HG03159 (cell line): ENCODE measurements at regions not wholly inside any gene's neighbourhood (a gene's known extent, or its start where the extent isn't known, plus 50 kb on each side); places are given as distances from the start of the nearest gene placed in this dataset.

Source experiments
- ATAC-seq: cut with Tn5 transposase; IDR thresholded peaks from one replicate; pipeline ENCODE4 v1.9.1; 2021; ENCODE audit warnings: mild to moderate bottlenecking, moderate library complexity; ENCODE audit not compliant: unreplicated experiment

DNA sequence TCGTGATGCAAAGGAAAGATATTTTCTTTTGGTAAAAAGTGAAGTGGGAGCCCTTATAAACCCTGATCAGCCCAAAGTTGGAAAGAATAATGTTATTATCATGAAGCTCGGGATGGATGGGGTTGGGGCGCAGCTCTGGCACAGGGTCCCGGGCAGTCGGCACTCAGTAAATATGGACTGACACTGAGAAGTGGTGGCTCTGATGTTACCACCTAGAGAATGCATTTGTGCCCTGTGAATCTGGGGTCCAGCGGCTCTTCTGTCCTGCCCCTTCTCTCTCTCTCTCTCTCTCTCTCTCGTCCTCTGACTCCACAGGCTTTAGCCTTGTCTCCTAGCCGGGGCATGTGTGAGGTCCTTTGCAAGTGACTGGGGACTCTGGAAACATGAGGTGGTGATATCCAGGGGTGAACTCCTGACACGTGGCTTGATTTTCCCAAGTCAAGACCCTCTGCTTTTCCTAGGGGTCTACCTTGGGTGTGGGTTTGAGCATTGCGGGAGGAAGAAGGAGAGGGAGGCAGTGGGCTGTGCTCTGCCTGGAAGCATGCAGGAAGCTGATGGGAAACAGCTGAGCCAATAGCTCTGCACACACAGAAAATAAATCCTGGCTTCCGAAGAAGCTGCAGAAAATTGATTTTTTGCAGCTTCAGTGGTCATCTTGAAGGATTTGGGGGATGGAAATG lies 162.7 kb downstream of the MACROH2A1 start:
- no peak for ATAC-seq

DNA sequence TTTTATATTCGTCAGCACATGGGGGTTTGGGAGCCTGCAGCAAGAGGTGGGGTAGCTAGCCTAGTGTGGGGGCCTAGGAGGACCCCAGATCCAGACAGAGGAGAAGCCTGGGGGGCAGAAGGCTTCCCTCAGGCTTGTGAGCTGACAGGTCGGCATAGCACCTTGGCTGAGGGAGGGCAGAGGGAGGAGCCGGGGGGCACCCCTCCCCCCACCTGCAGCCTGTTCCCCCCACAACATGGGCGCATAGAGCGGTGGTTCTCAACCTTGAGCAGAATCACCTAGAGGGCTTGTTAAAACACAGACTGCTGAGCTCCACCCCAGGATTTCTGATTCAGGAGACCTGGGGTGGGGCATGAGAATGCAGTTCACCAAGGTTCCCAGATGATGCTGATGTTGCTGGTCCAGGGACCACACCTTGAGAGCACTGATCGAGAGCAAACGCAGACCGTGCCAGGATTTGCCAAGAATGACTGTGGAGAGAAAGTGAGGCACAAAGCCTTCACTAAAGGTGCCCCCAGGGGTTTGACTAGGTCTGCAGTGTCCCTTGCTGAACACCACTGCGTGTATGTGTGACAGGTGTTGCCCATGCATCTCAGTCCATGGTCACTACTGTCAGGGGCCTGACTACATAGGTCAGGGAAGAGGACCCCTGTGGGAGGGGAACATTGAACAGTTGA lies 163.3 kb downstream of the MACROH2A1 start:
- ATAC-seq, result no peak

DNA sequence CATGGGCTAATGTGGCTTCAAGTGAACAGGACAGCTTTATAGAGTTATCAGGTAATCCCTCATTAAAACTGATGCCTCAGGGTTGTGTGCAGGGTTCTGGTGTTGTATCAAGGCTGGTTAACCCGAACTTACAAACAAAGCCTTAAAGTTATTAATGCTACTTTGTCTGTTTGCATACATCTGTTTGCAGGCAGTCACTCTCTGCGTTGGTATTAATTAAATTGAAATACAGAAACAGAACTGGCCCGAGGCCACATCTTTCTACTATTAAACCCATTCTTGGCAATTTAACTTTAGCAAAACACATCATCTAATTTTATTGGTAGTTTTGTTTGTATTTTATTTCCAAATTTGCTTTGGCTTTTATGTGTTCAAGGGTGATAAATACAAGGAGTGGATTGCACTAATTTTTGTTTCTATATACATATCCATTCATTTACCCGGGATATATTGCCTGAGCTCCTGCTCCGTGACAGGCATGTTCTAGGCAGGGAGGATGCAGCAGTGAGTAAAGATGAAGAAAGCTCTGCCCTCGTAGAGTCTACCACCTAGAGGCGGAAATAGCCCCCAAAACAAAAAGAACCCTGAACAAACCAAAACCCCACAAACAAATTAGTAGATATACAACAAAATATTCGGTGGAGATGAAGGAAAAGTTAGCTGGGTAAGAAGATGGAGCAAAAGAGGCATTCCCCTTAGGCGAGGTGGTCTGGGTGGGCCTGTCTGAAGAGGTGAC lies 164.2 kb downstream of the MACROH2A1 start:
- ATAC-seq, result no peak

DNA sequence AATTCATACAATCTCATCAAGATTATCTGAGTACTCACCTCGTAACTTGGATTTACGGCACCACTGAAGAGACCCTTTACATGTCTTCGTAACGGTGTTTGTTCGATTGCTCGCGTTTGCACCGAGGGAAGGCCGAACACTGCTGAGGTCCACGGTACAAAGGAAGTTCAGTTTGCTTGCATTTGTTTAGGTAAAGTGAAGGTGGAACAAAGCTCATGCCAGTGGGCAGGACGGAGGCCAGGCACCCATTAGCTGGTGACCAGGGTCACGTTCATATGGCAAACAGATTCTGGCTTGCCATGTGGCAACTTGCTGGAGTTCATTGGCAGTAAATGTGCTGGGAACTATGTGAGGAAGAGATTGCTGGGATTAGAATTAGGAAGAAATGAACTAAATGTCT lies 164.8 kb downstream of the MACROH2A1 start:
- ATAC-seq, result no peak

DNA sequence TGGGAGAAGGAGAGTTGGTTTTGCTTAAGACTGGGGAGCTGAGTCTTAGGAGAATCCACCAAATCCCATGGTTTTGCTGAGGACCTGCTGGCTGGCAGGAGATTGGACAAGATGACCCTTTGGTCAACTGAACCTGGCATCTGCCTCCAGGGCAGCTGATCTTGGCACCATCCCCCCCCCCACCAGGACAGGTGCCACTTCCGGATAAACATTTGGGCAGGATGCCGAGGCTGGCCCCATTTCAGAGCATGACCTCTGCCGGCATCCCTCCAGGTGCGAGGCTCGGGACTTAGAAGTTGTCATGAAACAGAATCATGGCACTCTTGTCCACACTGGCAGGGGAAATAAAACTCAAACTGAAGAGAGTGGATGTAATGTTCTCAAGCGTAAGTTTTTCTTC lies 165.6 kb downstream of the MACROH2A1 start:
- no peak for ATAC-seq

DNA sequence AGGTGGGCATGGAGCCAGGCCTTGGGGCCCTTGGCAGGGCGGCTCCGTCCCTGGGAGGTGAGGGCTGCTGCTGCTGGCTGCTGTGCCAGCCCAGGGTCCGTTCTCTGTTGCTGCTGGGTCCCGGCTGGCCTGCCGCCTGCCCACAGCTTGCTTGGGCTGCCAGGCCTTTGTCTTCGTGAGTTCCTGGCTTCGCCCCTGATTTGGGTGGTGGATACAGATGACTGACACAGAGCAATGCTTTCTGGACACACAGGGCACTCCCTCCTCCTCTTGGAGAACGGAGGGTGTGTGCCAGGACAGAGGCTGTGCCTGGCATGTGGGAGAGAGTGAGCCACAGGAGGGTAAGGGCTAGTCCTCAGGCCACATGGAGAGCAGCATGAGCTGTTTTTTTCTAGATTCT lies 166.1 kb downstream of the MACROH2A1 start:
- no peak for ATAC-seq

DNA sequence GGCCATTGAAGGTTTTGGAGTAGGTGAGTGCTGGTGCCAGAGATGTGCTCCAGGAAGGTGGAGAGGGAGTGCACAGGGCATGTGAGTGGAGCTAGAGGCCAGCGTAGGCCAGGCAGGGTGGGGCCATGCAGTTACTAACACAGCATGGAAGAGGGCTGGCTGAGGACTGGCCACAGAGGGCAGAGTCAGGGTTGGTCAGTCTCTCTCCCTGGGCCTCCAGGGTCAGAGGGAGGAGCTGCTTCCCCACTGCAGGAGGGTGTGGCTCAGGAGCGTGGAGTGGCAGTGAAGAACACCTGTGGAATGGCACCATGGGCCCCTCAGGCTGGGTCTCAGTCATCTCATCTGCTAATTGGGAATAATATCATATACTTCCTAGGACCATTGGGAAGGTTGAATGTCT lies 167.7 kb downstream of the MACROH2A1 start:
- no peak for ATAC-seq

DNA sequence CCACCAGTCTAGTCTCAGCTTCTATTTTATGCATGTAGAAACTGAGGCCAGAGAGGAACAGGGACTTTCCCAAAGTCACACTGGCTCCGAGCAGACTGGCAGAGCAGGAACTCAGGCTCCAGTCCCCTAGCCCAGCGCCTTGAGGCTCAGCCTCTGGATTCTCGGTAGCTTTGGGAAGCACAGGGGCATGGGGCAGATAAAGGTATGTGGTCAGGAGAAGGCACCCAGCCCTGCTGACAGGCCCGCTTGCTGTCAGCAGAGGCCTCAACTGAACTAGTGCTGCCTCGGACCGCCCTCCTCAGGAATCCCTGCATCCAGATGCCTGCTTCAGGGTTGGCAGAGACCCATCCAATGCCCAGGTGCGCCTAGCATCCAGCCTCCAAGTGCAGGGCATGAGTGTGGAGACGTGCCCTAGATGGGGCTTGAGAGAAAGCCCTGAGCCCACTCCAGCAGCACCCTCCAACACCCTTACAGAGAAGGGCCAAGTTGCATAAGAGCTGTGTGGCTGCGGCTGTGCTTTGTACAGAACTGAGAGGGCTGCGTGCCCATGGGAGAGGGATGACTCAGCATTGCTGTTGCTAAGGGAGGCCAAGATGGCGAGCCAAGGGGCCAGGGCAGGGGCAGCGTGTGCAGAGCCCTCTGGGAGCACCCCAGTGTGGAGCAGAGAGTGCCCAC lies 168.6 kb downstream of the MACROH2A1 start:
- ATAC-seq, result no peak

DNA sequence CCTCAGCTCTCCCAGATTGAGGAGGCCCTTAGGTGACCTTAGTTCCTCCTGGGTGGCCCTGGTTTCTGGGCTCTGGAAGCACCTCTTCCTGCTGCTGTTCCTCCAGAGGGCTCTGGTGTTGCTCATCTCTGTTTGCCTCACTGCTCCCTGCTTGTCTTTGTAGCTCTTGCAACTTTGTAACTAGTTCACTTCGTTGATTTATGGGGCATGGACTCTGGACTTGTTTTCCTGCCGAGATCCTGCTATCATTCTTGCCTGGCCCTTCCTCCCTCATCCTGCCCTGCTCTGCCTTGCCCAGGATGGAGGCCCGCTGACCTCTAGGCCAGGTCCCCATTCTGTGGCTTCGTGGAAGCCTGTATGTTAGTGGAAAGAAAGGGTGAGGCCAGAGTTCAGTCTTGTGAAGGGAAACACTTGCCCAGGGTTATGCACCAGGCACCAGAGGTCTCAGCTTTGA lies 169.3 kb downstream of the MACROH2A1 start:
- no peak for ATAC-seq

DNA sequence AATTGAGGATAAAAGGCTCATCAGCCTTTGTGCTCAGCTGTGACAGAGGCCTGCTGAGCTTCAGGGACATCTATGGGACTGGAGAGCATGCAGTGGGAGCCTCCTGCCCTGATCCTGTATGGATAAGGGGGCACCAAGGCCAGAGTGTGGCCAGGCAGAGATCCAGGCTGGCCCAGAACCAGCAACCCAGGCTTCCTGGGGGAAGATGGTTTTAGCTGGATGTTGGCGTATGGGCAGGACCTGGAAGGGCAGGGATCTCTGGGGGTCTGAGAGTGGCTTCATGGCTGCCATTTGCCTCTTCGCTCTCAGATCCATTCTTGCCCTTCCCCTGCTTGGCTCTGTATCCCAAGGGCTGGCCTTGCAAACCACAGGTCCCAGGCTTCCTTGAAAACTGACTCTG lies 169.9 kb downstream of the MACROH2A1 start:
- no peak for ATAC-seq

DNA sequence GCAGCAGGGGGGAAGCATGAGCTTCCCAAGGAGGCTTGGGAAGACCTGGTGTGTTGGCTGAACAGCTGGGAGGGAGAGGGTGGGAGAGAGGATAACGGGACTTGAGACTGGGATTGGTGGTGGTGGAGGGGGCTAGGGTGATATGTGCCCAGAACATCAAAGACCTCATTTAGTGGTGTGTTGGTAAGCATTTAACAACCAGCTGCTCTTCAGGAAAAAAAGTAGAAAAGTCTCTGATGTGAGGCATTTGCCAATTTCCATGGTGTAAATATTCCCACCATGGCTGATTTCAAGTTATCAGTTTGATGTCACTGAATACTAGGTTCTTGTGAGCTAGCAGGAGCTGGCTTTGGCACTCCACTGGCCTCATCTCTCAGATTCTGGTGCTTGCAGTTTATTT lies 170.8 kb downstream of the MACROH2A1 start:
- ATAC-seq, result no peak

DNA sequence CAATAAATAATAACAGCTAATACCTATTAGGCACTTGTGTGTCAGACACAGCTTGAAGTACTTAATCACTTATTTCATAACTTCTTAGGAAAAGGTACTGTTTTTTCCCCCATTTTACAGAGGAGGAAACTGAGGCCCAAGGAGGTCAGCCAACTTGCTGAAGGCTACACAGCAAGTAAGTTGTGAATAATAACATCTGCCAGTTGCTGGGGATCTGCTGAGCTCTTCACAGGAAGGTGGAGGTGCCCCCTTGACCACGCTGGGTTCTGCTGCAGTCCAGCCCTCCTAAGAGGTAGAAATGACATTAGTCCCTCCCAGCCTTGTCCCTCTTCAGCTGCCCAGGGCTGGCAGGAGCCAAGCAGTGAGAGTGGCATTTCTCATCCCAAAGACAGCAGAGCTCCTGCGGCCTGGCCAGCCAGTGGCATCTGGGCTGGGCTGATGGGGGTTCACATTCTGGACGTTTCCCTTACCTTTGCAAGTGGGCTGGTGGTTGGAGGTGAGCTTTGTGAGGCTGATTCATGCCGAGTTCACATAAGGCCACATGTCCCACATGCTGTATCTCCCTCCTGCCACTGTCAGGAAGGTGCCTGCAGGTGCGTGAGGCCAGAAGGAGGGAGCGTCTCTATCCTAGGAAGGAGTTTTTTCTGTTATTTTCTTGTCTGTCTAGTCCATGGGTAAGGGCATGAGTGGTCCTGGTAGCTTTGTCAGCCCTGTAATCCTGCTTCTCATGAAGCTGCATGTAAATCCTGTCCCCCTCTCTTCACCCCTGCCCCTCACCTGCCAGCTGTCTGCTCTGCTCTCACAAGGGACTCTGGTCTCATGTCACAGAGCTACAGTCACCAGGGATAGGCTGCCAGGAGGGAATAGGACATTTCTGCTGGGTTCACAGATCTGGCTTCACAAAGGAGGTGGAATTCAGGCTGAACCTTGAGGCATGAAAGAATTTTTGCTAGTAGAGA lies 171.7 kb downstream of the MACROH2A1 start:
- ATAC-seq, result no peak

DNA sequence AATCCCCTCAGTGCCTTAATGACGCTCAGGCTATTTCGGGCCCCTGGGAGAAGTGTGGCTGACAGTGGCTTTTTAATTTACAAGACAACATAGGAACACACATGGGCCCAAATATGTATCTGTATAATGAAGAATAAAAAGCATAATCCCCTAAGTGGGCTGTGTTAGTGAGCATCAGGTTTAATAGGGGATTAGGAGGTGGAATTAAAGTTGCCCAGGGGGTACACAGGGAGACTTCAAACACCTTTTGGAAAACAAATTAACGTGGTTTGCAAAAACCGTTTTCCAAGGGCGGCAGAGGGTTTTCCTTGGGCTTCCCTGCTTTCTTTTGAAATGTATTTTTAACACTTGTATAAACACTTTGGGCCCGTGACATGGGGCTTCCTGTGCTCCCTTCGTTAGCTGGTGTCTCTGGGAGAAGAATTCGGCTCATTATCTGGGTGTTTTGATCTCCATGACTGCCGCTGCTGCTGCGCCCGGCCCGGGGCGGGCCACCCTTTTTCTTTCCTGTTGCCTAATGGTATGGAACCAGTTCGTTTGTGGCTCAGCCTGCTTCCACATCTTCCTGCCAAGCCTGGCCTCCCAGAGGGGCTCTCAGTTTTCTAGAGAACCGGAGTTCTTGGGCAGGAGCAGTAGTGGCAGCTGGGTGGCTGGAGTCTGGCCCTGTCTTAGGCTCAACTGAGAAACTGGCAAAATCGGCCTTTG lies 173.0 kb downstream of the MACROH2A1 start:
- ATAC-seq, result no peak

DNA sequence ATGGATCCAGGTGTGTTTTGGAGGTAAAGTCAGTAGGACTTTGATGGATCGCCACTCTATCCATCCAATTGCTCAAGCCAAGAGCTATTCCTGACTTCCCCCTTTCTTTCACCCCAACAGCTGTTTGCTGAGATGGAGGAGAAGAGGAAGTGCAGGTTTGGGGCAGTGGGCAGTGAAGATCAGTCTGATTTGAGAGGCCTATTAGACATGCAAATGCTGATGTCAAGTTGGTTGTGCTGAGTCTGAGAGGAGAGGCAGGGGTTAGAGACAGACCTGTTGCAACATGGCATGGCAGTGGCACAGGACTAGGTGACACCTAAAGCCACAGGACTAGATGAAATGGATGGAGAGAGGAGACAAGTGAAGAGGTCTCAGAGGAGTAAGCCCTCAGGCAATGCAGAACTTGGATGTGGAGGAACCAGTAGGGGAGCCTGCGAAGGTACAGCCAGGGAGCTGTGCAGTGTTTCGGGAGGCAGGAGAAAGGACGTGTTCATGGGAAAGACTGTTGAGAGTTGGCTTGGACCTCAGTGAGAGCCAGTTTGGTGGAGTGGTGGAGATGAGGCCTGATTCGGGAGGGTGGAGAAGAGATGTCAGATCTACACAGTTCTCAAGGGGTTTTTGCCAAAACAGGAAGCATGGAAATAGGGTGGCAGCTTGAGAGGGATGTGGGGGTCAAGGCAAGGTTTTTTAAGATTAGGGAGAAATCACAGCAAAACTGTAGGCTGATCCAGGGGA lies 175.0 kb downstream of the MACROH2A1 start:
- no peak for ATAC-seq

DNA sequence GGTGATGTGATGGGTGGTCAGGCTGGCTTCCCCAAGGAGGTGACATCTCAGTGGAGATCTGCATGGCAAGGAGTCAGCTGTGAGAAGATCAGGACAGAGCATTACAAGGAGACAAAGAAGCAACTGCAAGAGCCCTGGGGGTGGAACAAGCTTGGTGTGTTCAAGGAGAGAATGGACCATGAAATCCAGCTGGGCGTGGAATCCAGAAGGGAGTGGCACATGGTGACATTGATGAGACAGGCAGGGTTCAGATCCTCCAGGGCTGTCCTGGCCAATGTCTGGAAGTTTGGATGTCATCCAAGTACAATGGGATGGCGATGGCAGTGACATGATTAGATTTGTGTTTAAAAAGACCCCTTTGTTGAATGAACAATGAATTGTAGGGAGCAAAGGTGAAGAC lies 175.6 kb downstream of the MACROH2A1 start:
- no peak for ATAC-seq

DNA sequence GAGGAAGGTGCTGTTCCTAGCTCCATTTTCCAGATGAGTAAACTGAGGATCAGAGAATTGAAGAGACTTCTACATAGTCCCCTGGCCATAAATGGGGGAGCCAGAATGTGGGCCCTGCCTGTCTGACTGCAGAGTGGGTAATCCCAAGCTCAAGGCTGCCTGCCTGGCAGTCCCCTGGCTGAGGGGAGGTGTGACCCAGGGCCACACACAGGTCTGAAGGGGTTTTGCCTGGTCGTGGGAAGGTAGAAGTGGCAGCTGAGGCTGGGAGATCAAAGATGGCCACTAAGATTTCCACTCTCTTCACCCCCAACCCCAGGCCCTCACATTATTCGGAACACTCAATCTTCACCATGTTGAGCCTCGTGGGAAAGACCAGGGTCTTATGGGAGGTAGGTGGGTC lies 176.3 kb downstream of the MACROH2A1 start:
- no peak for ATAC-seq

DNA sequence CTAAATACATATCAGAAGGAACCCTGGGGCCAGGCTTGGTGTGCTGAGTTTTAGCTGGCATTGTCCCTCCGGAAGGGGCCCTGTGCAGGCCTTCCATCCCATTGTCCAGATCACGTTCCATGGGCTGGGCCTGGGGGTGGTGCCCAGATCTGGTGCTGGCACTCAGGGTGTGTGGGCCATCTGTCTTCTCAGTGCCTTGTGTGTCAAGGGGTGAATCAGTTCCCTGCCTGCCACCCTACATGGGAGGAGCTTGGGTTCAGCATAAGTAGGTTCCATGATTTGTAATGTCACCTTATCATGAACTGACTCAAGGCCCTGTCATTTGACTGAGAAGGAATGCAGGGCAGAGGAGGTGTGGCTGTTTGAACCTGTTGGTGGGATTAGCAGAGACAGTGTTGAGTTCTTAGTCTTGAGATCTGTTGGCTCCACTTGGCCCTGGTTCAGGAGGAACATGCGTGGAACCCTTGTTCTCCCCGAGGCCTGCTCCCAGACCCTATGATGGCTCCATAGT lies 176.8 kb downstream of the MACROH2A1 start:
- no peak for ATAC-seq

DNA sequence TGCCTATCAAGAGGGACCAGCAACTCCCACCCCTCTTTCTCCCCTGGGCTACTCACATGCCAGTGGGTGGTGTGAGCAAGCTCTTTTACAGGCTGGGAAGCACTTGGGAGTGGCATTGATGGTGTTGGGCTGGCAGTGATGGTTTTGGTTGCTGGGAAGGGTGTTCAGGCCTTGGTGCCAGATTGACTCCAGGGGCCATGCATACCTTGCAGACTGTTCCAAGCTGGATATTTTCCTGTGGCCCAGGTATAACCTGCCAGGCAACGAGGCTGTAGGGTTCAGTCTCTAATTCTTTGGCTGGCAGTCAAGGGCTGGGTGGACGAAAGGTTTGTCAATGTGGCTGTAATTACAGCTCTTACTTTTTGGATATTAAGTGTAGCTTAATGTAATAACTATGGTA lies 177.3 kb downstream of the MACROH2A1 start:
- no peak for ATAC-seq

DNA sequence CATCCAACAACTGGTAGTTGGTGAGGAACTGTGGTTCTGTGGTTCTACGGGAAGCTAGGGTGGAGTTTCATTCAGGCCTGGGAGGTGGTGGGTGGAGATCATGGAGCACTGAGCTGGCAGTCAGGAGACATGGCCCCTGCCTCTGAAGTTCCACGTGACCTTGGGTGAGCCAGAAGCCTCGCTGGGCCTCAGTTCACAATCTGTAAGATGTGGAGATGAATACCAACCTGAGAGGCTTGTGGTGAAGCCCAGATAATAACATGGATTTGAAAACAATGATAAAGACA lies 177.9 kb downstream of the MACROH2A1 start:
- ATAC-seq, result no peak
